ENCODE measurements at regions not wholly inside any gene's neighbourhood (a gene's known extent, or its start where the extent isn't known, plus 50 kb on each side); places are given as distances from the start of the nearest gene placed in this dataset.

DNA sequence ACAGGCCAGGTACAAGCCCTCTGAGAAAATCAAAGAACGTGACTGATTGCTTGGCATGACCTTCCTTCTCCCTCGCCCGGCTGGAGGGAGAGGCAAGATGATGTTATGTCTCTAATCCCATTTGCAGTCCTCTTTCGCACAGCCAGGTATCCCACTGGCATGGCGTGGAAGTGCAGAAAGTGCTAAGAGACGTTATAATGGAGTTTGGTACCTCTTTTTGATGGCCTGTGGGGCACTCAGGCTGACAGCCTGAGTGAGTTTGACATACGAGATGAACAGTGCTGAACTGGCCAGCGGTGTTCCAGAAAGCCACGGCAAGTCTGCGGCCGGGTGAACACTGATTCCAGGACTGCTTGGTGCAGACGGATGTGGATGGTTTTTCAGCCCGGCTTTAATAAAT is 241.6 kb downstream of the RAB11FIP2 start:
- no peak for TF ChIP-seq CTCF (tag by site-specific recombination; IDR thresholded peaks at IDR 0.05)
- no peak for TF ChIP-seq REPIN1 (tag by site-specific recombination; IDR thresholded peaks at IDR 0.05; ENCODE audit: low read depth)
- TF ChIP-seq ZNF558 (tag by site-specific recombination; IDR thresholded peaks at IDR 0.05), result no peak
- no peak for TF ChIP-seq ZEB2 (tag by site-specific recombination; IDR thresholded peaks at IDR 0.05)
- no peak for TF ChIP-seq ZNF335 (tag by site-specific recombination; conservative IDR thresholded peaks at IDR 0.05)
- no peak for TF ChIP-seq TCF7L2 (IDR thresholded peaks at IDR 0.05; ENCODE audit: borderline replicate concordance, low read depth, low read length)
- TF ChIP-seq ZXDB (tag by site-specific recombination; IDR thresholded peaks at IDR 0.05), result no peak
- TF ChIP-seq ZNF521 (tag by site-specific recombination; IDR thresholded peaks at IDR 0.05), result no peak
- no peak for TF ChIP-seq PRDM1 (tag by site-specific recombination; IDR thresholded peaks at IDR 0.05)
- TF ChIP-seq, protein P1, sequence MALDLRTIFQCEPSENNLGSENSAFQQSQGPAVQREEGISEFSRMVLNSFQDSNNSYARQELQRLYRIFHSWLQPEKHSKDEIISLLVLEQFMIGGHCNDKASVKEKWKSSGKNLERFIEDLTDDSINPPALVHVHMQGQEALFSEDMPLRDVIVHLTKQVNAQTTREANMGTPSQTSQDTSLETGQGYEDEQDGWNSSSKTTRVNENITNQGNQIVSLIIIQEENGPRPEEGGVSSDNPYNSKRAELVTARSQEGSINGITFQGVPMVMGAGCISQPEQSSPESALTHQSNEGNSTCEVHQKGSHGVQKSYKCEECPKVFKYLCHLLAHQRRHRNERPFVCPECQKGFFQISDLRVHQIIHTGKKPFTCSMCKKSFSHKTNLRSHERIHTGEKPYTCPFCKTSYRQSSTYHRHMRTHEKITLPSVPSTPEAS (tag by site-specific recombination; IDR thresholded peaks at IDR 0.05), result no peak
- no peak for TF ChIP-seq ZNF76 (tag by site-specific recombination; IDR thresholded peaks at IDR 0.05; ENCODE audit: borderline replicate concordance, low read depth)
